ENCODE measurements at regions not wholly inside any gene's neighbourhood (a gene's known extent, or its start where the extent isn't known, plus 50 kb on each side); places are given as distances from the start of the nearest gene placed in this dataset.

- no peak for TF ChIP-seq ZNF274 (IDR thresholded peaks at IDR 0.05; ENCODE audit: low read depth, low read length)
- TF ChIP-seq POLR2A (IDR thresholded peaks at IDR 0.05; ENCODE audit: borderline replicate concordance, extremely low read depth, insufficient read depth, insufficient read length), result no peak
- TF ChIP-seq, protein P1, sequence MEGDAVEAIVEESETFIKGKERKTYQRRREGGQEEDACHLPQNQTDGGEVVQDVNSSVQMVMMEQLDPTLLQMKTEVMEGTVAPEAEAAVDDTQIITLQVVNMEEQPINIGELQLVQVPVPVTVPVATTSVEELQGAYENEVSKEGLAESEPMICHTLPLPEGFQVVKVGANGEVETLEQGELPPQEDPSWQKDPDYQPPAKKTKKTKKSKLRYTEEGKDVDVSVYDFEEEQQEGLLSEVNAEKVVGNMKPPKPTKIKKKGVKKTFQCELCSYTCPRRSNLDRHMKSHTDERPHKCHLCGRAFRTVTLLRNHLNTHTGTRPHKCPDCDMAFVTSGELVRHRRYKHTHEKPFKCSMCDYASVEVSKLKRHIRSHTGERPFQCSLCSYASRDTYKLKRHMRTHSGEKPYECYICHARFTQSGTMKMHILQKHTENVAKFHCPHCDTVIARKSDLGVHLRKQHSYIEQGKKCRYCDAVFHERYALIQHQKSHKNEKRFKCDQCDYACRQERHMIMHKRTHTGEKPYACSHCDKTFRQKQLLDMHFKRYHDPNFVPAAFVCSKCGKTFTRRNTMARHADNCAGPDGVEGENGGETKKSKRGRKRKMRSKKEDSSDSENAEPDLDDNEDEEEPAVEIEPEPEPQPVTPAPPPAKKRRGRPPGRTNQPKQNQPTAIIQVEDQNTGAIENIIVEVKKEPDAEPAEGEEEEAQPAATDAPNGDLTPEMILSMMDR (IDR thresholded peaks at IDR 0.05 in 2 of 3, conservative IDR thresholded peaks at IDR 0.05 in 1 of 3; ENCODE audit: borderline replicate concordance in 1 of 3, insufficient read depth in 1 of 3, low read depth in 2 of 3, low read length in 2 of 3), result no peak
- TF ChIP-seq, protein P2, sequence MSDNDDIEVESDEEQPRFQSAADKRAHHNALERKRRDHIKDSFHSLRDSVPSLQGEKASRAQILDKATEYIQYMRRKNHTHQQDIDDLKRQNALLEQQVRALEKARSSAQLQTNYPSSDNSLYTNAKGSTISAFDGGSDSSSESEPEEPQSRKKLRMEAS (IDR thresholded peaks at IDR 0.05), result no peak
- no peak for TF ChIP-seq RAD21 (IDR thresholded peaks at IDR 0.05; ENCODE audit: low read depth)
- TF ChIP-seq REST (IDR thresholded peaks at IDR 0.05; ENCODE audit: low read depth), result no peak
- TF ChIP-seq SIN3A (IDR thresholded peaks at IDR 0.05; ENCODE audit: low read depth), result no peak
- no peak for TF ChIP-seq JUND (IDR thresholded peaks at IDR 0.05)
- TF ChIP-seq YY1 (IDR thresholded peaks at IDR 0.05; ENCODE audit: extremely low read depth, insufficient replicate concordance, low read depth, low read length), result no peak
- no peak for TF ChIP-seq ELF1 (IDR thresholded peaks at IDR 0.05; ENCODE audit: borderline replicate concordance, low read depth)
- TF ChIP-seq POLR2AphosphoS5 (IDR thresholded peaks at IDR 0.05; ENCODE audit: low read depth, low read length), result no peak
- TF ChIP-seq EZH2 (IDR thresholded peaks at IDR 0.05), result no peak
- TF ChIP-seq, protein P3, sequence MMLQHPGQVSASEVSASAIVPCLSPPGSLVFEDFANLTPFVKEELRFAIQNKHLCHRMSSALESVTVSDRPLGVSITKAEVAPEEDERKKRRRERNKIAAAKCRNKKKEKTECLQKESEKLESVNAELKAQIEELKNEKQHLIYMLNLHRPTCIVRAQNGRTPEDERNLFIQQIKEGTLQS (IDR thresholded peaks at IDR 0.05), result no peak
- TF ChIP-seq SP1 (IDR thresholded peaks at IDR 0.05; ENCODE audit: low read depth), result no peak
These were observed 120.4 kb downstream of the OGFRL1 start for GRCh38 chr6:71408787-71409723.

Data from HCT116 (cell line).